ENCODE measurements at regions not wholly inside any gene's neighbourhood (a gene's known extent, or its start where the extent isn't known, plus 50 kb on each side); places are given as distances from the start of the nearest gene placed in this dataset.

DNA sequence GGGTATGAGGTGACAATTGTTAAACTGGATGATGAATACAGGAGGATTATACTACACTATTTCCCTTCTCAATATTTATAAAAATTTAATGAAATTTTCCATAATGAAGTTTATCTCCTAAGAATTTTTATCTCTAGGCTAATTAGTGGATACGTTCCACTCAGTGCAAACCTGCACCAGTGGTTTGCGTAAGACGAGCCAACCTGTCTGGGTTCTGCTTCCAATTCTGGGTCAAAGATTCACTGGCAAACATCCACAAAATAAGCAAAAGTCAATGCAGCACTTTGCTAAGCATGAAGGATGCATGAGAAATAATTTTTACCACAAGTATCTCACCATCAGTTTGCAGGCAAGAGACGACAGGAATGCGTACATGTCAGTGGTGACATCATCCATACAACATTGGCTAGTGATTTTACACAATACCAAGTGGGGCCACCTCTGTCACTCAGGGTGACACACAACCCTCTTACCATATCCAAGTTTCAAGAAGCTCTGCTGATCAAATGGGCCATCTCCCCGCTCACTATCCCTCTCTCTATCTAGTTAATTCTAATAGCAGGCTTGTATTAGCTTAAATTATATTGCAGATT is 51.7 kb downstream of the FAM50B start:
- WGBS (ENCODE audit: insufficient coverage, low coverage, low lambda C conversion rate, missing lambda C conversion rate), result 51% methylated on average over 6 of the region's 6 CpGs
- H3K36me3 ChIP-seq, result no peaks in the 10 kb centered on the region
- H3K4me1 ChIP-seq, result peaks cover 0 to 11% (median 5%) of the 10 kb centered on the region in 4 donors

GRCh38 chr6:3902871-3903648 is 53.9 kb downstream of the FAM50B start:
- no peaks in the 10 kb centered on the region for H3K36me3 ChIP-seq
- WGBS (ENCODE audit: insufficient coverage, low coverage, low lambda C conversion rate, missing lambda C conversion rate), result 85% methylated on average over 10 of the region's 10 CpGs
- intact Hi-C loops (cut with DNase I), result no loop called here
- no peaks in the 10 kb centered on the region for H3K27me3 ChIP-seq
- TF ChIP-seq POLR2A (IDR thresholded peaks at IDR 0.05), result no peak
- TF ChIP-seq, protein P1, sequence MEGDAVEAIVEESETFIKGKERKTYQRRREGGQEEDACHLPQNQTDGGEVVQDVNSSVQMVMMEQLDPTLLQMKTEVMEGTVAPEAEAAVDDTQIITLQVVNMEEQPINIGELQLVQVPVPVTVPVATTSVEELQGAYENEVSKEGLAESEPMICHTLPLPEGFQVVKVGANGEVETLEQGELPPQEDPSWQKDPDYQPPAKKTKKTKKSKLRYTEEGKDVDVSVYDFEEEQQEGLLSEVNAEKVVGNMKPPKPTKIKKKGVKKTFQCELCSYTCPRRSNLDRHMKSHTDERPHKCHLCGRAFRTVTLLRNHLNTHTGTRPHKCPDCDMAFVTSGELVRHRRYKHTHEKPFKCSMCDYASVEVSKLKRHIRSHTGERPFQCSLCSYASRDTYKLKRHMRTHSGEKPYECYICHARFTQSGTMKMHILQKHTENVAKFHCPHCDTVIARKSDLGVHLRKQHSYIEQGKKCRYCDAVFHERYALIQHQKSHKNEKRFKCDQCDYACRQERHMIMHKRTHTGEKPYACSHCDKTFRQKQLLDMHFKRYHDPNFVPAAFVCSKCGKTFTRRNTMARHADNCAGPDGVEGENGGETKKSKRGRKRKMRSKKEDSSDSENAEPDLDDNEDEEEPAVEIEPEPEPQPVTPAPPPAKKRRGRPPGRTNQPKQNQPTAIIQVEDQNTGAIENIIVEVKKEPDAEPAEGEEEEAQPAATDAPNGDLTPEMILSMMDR (IDR thresholded peaks at IDR 0.05), result no peak
- no peaks in the 10 kb centered on the region for H3K9me3 ChIP-seq
- no peak overlapping the region for H3K27ac ChIP-seq
- ATAC-seq (peak in 1 of 4 donors; percentile 40), DNase-seq (no peak)
- H3K4me3 ChIP-seq, result no peak overlapping the region
- H3K4me1 ChIP-seq, result peaks cover 0 to 19% (median 9%) of the 10 kb centered on the region in 4 donors

More for the DNA sequence above, 51.7 kb downstream of the FAM50B start:
- TF ChIP-seq, protein P1 (IDR thresholded peaks at IDR 0.05), result no peak
- TF ChIP-seq POLR2A (IDR thresholded peaks at IDR 0.05), result no peak
- Histone ChIP-seq H3K9me3 (no peaks in the 10 kb centered on the region), H3K4me3 (no peak overlapping the region), H3K27ac (no peak overlapping the region), H3K27me3 (no peaks in the 10 kb centered on the region)
- ATAC-seq, result peak; percentile 87 to 89 (median 87)
- peak in 1 of 3 donors; percentile 69 for DNase-seq
- intact Hi-C loops (cut with DNase I), result no loop called here

GRCh38 chr6:3904518-3904917 is 55.3 kb downstream of the FAM50B start:
- ATAC-seq, result no peak
- Histone ChIP-seq H3K36me3 (no peaks in the 10 kb centered on the region), H3K4me1 (peaks cover 0 to 19% (median 9%) of the 10 kb centered on the region in 4 donors), H3K9me3 (no peaks in the 10 kb centered on the region), H3K4me3 (no peak overlapping the region), H3K27me3 (no peaks in the 10 kb centered on the region), H3K27ac (no peak overlapping the region)
- TF ChIP-seq, protein P1 (IDR thresholded peaks at IDR 0.05), result no peak
- TF ChIP-seq POLR2A (IDR thresholded peaks at IDR 0.05), result no peak
- DNase-seq, result no peak
- intact Hi-C loops (cut with DNase I), result no loop called here
- WGBS (ENCODE audit: insufficient coverage, low coverage, low lambda C conversion rate, missing lambda C conversion rate), result 83% methylated on average over 2 of the region's 3 CpGs

DNA sequence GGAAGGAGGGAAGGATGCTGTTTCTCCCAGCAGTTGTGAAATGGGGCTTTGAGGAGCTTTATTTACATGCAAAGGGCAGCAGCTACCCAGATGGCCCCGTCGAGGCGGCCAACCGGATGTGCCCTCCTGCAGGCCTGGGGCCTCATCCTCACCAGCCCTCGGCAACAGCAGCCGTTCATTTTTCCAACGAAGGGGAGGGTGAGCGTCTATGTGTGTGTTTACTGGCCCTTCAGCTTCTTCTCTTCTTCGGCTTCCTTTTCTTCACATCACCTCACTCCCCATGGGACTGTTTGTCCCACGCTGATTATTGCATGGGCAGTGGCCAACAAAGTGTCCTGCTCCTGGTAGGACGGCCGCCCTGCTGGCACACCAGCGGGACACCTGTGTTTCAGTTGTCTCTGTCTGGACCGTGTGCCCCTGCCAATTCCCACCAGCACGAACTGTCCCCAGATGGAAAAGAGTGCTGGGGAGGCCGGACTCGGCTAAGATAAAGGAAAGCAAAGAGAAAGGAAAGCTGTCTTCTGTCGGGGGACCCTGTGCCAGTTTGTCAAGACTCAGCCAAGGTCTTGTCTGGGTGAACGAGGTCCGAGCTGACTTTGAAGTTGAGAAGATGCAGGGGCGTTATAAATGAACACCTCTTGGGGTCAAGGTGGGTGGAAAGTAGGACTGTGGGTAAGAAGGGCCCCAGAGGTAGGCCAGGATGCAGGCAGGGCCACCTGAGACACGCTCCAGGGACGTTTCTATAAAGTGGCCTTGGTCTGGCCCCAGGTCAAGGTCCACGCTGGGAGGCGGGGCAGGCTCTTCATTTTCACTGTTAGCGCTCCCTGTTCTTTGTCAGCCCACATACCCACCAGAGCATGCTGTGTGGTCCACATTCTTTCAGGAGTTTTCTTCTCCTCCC is 57.0 kb downstream of the FAM50B start:
- TF ChIP-seq, protein P1 (IDR thresholded peaks at IDR 0.05), result no peak
- TF ChIP-seq POLR2A (IDR thresholded peaks at IDR 0.05), result no peak
- DNase-seq, result peak in 2 of 3 donors; percentile 40 to 74
- intact Hi-C loops (cut with DNase I), result no loop called here
- no peaks in the 10 kb centered on the region for H3K27me3 ChIP-seq
- no peaks in the 10 kb centered on the region for H3K36me3 ChIP-seq
- peak; percentile 80 to 90 (median 84) for ATAC-seq
- peak overlapping the region in 1 of 3 donors; percentile 55 for H3K27ac ChIP-seq
- H3K9me3 ChIP-seq, result no peaks in the 10 kb centered on the region
- H3K4me3 ChIP-seq, result no peak overlapping the region
- WGBS (ENCODE audit: insufficient coverage, low coverage, low lambda C conversion rate, missing lambda C conversion rate), result 52% methylated on average over 18 of the region's 26 CpGs
- H3K4me1 ChIP-seq, result peaks cover 0 to 15% (median 7%) of the 10 kb centered on the region in 4 donors

Data from right lobe of liver (tissue), 6 donors.